ENCODE measurements at regions not wholly inside any gene's neighbourhood (a gene's known extent, or its start where the extent isn't known, plus 50 kb on each side); places are given as distances from the start of the nearest gene placed in this dataset.
"Not testable (repeated sequence)": the region's sequence is repeated elsewhere in the genome, so short reads cannot be mapped to it uniquely, and the experiment has no call there.

DNA sequence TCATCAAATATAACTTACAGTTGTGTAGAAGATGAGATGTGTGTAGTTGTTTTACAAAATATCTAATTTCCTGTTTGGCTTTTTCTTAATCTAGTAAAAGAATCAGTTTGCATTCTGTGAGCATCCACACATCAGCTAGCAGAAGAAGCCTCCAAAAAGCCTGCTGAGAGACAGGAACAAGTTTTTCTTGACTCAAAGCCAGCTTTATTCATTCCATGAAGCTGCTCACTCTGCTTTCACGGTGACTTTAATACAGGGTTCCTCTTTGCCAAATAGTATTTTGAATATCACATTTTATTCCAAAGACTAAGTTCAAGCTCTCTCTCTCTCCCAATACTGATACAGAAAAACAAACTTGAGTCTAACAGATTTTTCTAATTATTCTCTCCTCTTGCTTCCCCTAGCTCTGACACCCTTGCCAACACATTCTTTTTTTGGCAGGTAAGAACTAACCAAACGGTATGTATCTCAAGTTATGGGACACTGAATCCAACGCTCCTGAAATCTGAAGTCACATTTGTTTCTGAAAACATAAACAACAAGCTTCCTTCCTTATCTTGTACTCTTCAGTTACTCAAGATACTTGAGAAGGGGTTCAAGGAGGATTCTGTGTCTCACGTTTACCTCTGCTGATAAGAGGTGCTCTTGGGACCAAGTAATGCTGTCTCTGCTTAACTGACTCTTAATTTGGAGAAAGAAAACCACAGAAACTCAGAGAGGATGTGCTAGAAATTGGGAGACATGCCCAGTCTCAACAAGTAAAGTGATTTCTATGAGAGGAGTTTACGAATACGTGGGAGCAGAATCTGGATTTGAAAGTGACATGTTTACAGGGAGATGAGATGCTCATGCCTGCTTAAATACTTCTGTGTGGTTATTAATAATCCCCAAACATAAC is 184.2 kb upstream of the SPTLC3 start:
- no peak for DNase-seq (ENCODE audit: low read depth)
- in situ Hi-C loops (cut with HindIII; ENCODE audit: low pct_unique_long_range_greater_than_20kb, low sequenced_read_pairs), result no loop called here

DNA sequence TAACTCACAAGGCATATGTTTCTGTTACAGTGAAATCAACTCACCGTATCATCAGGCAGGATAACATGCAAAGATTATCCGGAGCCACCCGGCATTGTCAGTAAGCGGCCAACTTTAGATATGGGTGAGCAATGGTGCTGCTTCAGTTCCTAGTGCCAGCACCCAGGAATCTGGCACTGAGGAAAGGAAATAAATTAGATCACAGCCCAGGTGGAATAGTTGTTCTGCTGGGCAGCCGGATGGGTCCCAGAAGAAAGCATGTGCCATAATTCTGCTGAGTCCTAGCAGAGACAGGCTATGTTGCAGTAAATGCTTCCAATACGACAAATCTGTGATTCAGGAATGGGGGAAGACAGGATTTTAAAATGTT is 183.6 kb upstream of the SPTLC3 start:
- DNase-seq (ENCODE audit: low read depth), result no peak
- in situ Hi-C loops (cut with HindIII; ENCODE audit: low pct_unique_long_range_greater_than_20kb, low sequenced_read_pairs), result no loop called here

DNA sequence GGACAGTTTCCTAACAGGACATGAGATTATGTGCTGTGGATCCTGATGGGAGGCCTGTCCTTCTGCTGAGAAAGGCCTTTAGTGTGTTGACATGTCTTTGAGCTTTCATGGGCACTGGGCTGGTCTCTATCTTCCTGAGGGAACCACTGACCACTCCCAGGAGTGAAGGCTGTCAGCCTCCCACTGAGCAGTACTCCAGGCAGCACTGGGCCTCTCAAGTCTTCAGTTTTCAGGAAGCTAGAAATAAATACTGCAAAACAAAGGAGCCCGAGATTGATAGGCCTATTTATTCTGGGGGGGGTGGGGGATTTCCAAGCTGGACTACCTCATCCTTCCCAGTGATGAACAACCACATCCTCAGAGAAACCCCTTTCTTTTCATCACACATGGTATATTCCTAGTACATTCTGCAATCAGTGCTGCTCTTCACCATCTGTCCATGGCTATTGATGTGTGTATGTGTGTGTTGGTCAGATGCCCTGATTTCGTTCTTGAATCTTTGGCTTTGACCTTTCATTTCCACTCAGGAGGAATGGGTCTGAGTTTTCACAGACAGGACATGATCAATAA is 180.9 kb upstream of the SPTLC3 start:
- in situ Hi-C loops (cut with HindIII; ENCODE audit: low pct_unique_long_range_greater_than_20kb, low sequenced_read_pairs), result no loop called here
- peak; percentile 19 for DNase-seq (ENCODE audit: low read depth)

DNA sequence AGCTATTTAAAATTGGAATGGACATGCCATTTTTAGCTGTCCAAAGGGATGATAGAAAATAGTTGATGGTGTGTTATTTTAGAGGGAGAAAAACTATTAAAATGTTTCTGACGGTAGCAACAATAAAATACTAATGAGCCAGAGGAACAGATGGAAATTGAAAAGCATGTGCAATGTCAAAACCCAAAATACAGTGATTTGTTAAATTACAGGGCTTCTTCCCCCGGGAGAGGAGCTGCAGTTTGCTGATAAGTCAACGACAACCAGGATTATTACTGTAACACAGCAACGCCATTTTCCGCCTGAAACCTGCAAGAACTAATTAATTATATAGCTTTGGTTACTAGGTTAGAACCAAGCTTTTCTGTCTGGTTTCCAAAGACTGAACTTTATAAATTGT is 179.6 kb upstream of the SPTLC3 start:
- DNase-seq (ENCODE audit: low read depth), result no peak
- in situ Hi-C loops (cut with HindIII; ENCODE audit: low pct_unique_long_range_greater_than_20kb, low sequenced_read_pairs), result no loop called here

DNA sequence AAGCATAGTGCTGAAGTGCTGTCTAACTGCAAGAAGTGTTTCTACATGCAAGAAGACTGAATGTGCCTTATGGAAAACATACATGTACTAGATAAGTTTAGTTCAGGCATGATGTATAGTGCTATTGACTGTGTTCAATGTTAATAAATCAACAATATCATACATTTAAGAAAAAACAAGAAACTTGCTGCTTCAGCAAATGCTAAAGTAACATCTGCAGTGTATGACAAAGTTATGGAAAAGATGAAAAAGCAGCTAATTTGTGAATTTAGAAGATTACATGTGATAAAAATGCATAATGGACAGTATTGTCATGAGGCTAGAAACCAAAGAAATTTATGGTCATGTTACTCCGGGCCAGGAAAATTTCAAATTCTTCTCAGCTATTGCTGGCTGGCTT is 174.9 kb upstream of the SPTLC3 start:
- no peak for DNase-seq (ENCODE audit: low read depth)
- in situ Hi-C loops (cut with HindIII; ENCODE audit: low pct_unique_long_range_greater_than_20kb, low sequenced_read_pairs), result no loop called here

DNA sequence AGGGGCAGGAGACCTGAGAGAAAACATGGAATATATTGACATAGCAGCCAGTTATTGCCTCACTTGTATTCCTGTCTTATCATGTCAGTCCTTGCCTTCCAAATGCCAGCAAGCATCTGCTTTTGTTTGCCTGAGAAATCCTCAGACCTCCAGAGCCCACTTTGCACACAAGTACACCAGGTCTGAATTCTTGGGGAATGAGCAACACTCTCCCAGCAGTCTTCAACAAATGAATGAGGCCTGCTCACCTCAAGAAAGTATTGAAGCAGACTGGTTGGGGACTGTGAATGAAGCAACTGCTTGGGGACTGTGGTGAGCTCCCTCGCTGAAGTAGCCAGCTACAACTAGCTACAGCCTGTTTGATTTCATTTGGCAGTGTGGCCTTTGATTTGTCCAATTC is 172.8 kb upstream of the SPTLC3 start:
- in situ Hi-C loops (cut with HindIII; ENCODE audit: low pct_unique_long_range_greater_than_20kb, low sequenced_read_pairs), result no loop called here
- DNase-seq (ENCODE audit: low read depth), result no peak

DNA sequence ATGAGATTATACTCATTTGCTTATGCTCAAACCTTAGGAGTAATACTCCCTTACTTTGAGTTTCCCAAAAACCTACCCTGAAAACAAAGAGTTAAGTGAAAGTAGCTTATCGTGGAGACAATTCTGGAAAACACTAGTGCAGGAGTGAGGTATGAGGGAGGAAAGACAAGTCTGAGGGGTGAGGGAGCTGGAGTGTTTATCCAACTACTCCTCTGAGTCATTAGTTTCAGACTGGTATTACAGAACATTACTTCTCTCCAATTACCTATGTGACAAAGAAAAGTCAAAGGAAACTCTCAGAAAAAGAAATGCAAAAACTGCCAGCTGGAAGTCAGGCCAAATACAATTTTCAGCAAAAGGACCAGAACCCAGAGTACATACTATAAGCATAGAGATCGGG is 171.1 kb upstream of the SPTLC3 start:
- DNase-seq (ENCODE audit: low read depth), result no peak

DNA sequence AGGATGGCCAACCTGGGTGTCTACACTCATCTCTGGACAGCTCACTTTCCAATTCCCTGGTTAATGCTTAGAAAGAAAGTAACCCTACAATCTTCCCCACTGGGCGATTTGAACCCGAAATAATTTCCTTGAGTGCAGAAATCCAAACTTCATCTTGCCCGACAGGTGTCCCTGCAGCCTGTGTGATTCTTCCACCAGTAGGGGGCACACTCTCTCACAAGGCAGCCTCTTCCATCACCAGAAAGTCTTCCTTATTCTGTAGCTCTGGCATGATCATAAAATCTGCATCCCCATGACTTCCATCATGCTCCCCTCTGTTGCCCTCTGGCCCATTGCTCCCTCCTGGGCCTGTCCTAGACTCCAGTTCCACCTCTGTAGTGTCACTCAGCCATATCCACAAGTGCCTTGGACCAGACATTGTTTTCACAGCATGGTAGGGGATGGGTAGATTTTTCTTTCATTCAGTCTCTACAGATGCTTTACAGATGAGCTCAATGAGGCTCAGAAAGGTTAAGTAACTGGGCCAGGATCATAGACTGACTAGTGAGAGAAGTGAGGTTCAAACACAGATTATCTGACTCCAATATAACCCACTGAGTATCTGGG is 170.4 kb upstream of the SPTLC3 start:
- in situ Hi-C loops (cut with HindIII; ENCODE audit: low pct_unique_long_range_greater_than_20kb, low sequenced_read_pairs), result no loop called here
- DNase-seq (ENCODE audit: low read depth), result no peak

More for the DNA sequence above, 171.1 kb upstream of the SPTLC3 start:
- in situ Hi-C loops (cut with HindIII; ENCODE audit: low pct_unique_long_range_greater_than_20kb, low sequenced_read_pairs), result no loop called here

DNA sequence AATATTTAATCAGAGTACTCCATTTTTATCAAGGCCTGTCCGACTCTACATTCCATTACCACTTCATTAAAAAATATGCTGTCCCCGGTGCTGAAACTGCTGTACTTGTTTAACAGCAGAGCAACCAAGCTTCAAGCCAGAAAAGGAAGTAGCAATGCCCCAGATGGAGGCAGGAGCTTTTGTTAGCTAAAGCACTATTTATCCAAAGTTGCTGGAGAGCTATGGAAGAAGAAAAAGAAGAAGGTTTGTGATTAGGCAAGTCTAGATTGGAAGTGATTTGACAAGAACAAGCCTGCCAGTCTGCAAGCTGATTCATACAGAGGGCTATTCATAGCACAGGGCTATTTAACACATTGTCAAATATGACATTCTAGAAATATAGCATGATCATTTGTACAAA is 160.9 kb upstream of the SPTLC3 start:
- DNase-seq (ENCODE audit: low read depth), result peak; percentile 35
- in situ Hi-C loops (cut with HindIII; ENCODE audit: low pct_unique_long_range_greater_than_20kb, low sequenced_read_pairs), result no loop called here

DNA sequence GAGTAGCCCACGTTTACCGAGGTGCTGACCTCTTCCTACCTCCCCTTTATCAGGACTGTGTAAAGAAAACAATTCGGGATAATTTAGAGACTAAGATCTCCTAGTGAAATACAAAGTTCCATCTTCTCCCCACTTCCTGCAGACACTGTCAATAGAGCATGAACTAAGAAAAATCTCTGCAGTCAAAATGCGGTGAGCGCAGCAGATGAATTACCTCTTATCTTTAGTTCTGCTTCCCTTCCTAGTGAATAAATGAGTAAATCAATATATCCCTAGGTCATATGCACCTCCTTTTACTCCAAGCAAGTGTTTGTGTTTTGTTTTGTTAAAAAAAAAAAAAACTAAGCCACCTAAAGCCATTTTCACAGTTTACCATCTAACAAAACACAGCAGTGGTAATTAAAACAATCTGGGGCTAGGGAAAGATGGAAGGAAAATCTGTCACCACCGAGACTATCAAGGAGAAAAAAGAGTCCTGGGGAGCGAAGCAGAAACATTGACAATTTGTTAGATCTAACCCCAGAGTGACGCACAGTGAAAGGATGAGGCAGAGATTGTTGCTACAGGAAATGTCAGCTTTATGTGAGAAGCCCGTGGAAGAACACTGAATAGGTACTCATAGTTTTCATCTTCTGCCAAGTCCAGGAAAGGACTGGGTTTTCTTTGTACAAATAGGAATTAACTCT is 159.4 kb upstream of the SPTLC3 start:
- DNase-seq (ENCODE audit: low read depth), result no peak
- in situ Hi-C loops (cut with HindIII; ENCODE audit: low pct_unique_long_range_greater_than_20kb, low sequenced_read_pairs), result no loop called here

DNA sequence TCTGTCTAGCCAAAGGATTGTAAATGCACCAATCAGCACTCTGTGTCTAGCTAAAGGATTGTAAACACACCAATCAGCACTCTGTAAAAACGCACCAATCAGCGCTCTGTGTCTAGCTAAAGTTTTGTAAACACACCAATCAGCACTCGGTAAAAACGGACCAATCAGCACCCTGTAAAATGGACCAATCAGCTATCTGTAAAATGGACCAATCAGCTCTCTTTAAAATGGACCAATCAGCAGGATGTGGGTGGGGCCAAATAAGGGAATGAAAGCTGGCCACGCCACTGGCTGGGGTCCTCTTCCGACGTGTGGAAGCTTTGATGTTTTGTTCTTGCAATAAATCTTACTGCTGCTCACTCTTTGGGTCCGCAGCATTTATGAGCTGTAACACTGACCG is 151.1 kb upstream of the SPTLC3 start:
- DNase-seq (ENCODE audit: low read depth); in situ Hi-C loops (cut with HindIII; ENCODE audit: low pct_unique_long_range_greater_than_20kb, low sequenced_read_pairs): not testable (repeated sequence)

DNA sequence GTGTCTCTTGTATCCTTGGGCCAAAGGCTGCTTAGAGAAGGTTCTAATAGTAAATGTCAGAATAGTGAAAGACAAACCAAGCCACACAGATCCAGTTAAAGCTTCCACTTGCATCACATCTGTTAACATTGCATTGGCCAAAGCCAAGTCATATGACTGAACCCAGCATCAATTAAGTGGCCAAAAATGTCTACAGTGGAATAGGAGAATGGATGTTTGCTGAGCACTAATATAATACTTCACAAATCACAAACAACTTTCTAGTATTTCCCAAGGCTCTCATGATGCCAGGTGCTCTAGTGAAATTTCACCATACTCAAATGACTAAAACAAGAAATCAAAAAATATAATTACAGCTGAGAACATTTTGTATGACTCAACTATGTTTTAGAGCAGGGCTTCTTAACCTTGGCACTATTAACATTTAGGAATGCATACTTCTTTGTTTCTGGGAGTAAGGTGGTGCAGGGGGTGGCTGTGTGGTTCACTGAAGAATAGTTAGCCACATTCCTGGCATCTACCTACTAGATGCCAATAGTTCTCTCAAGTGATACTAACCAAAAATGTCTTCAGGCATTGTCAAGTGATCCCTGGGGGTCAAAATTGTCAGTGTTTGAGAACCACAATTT is 148.0 kb upstream of the SPTLC3 start:
- DNase-seq (ENCODE audit: low read depth), result no peak
- in situ Hi-C loops (cut with HindIII; ENCODE audit: low pct_unique_long_range_greater_than_20kb, low sequenced_read_pairs), result no loop called here

DNA sequence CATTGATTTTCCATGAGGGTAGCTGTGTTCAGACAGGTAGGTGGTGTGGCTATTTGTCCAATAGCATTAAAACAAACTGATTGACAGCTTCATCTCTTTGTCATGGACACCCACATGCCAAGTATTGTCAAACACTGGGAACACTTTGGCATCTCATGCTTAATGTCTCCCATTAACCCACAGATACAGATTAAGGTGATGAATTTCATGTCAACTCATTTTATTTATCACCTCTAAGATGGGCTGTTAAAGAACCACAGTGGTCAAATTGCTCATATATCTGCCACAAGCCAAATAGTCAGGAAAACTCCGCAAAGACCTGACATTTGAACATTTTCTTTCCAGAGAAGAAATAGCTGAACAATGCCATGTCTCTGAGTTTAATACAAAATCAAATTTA is 139.1 kb upstream of the SPTLC3 start:
- in situ Hi-C loops (cut with HindIII; ENCODE audit: low pct_unique_long_range_greater_than_20kb, low sequenced_read_pairs), result no loop called here
- DNase-seq (ENCODE audit: low read depth), result no peak

DNA sequence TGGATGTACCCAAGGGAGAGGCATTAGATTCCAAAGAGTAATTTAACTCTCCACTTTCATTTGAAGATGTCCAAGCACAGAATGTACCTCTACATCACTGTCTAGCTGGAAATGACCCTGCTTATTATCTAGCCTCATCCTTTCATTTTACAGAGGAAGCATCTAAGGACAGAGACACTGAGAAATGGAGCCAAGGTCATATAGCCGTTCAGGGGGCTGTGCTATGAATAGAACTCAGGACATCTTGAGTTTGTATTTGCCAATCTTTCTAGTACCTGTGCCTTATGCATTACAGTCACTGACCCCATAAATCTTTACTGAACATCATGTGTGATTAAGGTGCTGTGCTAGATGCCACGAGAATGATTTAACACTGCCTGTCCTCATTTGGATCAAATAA is 138.2 kb upstream of the SPTLC3 start:
- in situ Hi-C loops (cut with HindIII; ENCODE audit: low pct_unique_long_range_greater_than_20kb, low sequenced_read_pairs), result no loop called here
- no peak for DNase-seq (ENCODE audit: low read depth)

DNA sequence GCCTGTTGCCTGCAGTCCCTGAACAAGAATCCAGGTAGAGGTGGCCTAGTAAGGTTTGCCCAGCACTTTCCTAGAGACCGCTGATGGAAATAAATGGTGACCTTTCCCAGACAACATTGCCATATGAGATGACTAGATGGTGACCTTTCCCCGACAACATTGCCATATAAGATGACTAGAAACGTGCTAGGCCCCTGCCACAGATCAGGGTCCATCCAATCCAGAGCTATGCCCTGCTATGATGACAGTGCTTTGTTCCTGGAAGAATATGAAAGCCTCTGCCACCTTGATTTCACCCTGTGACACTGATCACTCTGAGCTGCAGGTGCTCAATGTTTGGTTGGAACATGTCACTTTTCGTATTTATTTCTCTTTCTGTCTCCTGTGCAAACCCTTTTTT is 133.8 kb upstream of the SPTLC3 start:
- no peak for DNase-seq (ENCODE audit: low read depth)
- in situ Hi-C loops (cut with HindIII; ENCODE audit: low pct_unique_long_range_greater_than_20kb, low sequenced_read_pairs), result no loop called here

DNA sequence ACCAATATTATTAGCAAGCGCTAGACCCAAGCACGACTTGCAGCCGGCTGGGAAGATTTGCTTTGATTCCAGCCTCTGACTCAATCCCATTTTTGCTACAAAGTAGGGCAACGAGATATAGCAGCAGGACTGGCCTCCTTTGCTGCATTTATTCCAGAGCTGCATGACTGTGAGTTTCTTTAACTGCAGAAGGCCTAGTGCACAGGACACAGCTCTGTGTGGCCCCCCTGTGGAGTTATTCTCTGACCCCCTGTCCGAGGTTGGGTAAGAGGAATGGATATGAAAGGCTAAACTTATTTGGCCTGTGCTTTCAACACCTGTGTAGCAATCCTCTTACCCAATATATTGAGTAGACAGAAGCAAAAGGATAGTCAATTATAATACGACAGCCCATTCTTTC is 133.3 kb upstream of the SPTLC3 start:
- in situ Hi-C loops (cut with HindIII; ENCODE audit: low pct_unique_long_range_greater_than_20kb, low sequenced_read_pairs), result no loop called here
- no peak for DNase-seq (ENCODE audit: low read depth)

DNA sequence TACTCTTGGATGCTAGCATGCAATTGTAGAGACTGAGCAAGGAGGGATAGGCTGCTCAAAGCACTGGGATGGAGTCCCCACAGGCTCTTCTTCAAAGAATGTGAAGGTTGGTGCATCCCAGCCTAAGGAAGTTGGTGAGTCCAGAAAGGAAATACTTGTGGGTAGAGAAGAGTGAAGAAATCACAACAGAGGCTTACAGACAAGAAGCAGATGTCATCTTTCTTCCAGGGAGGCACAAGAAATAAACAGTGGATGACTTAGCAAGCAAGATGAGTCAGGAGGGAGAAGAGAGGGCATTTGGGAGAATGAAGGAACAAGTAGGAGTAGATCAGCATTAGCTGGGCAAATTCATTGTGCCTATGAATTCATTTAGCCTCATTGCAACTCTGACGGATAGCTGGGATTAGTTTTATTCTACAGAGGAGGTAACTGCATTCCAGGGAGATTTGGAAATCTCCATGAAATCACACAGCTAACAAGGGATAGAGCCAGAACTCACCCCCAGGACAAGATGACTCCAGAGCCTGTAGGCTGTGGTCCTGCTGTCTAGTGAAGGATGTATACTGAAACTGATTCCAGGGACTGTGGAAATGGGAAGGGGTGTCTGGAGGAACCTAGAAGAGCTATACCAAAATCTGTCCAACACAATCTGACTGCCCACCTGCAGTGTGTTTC is 125.8 kb upstream of the SPTLC3 start:
- peak; percentile 8 for DNase-seq (ENCODE audit: low read depth)
- in situ Hi-C loops (cut with HindIII; ENCODE audit: low pct_unique_long_range_greater_than_20kb, low sequenced_read_pairs), result no loop called here

DNA sequence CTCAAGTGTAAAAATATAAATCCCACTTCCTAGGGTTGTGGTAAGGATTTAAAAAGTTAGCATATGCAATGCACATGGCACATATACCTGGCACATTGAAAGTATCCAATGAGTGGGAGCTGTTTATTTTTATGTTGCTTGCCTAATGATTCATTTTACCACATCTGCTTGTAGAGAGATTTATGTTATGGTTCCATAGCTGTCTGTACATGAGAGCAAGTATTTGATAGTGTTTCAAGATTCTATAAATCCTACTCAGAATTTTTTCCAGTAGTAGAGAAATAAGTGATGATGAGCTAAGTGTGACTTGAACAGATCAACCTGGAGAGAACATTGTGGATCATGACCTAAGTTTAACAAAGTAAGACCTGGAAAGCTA is 125.3 kb upstream of the SPTLC3 start:
- no peak for DNase-seq (ENCODE audit: low read depth)
- in situ Hi-C loops (cut with HindIII; ENCODE audit: low pct_unique_long_range_greater_than_20kb, low sequenced_read_pairs), result no loop called here

Measured in Caki2 (cell line).